Esophagus squamous epithelium (tissue), 4 donors: ENCODE measurements at regions not wholly inside any gene's neighbourhood (a gene's known extent, or its start where the extent isn't known, plus 50 kb on each side); places are given as distances from the start of the nearest gene placed in this dataset.

Experiments
- POLR2A ChIP-seq, 4 donors: fragments of 450-650 bp; IDR thresholded peaks; one replicate each; pipeline ENCODE4 v1.6.1; 2017; ENCODE audit warnings: antibody characterized with exemption in 4 of 4, mild to moderate bottlenecking in 4 of 4, moderate library complexity in 3 of 4
- TF ChIP-seq, protein P1 (sequence below), 6 experiments: fragments of 450-650 bp in 4 of 6; fragments of 200-600 bp in 2 of 6; sonication (generic) in 2 of 6; IDR thresholded peaks; one replicate each; pipeline ENCODE4 v1.5.1; 2016 to 2019; ENCODE audit warnings: antibody characterized with exemption in 6 of 6, mild to moderate bottlenecking in 4 of 6, moderate library complexity in 4 of 6

DNA sequence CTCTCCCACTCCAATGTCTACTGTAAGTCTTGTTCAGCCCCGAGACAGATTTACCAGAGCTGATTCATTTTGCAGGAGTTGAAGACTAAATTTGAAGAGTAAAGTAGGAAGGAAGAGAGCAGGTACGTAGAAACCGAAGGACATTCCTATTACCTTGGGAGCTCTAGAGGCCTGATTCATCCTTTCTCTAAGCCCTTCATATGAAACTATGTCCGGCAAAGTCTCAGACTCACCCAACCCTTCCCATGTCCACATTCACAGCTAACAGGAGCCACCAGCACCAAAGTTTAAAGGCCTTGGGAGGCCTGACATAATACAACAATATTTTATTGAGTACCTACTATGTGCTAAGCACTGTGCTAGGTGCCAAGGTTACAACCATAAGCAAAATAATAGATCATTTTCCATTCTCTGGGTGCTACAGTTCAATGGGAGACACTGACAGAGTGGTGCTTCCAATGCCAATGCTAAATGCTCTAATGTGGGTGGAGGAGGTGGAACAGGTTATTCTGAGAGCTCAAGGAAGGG, 86.6 kb downstream of the PHLDA1 start:
- TF ChIP-seq, protein P1, sequence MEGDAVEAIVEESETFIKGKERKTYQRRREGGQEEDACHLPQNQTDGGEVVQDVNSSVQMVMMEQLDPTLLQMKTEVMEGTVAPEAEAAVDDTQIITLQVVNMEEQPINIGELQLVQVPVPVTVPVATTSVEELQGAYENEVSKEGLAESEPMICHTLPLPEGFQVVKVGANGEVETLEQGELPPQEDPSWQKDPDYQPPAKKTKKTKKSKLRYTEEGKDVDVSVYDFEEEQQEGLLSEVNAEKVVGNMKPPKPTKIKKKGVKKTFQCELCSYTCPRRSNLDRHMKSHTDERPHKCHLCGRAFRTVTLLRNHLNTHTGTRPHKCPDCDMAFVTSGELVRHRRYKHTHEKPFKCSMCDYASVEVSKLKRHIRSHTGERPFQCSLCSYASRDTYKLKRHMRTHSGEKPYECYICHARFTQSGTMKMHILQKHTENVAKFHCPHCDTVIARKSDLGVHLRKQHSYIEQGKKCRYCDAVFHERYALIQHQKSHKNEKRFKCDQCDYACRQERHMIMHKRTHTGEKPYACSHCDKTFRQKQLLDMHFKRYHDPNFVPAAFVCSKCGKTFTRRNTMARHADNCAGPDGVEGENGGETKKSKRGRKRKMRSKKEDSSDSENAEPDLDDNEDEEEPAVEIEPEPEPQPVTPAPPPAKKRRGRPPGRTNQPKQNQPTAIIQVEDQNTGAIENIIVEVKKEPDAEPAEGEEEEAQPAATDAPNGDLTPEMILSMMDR (IDR thresholded peaks at IDR 0.05) = no peak
- no peak for TF ChIP-seq POLR2A (IDR thresholded peaks at IDR 0.05)
